HCT116 (cell line): ENCODE measurements at regions not wholly inside any gene's neighbourhood (a gene's known extent, or its start where the extent isn't known, plus 50 kb on each side); places are given as distances from the start of the nearest gene placed in this dataset.

Source experiments
- CTCF ChIP-seq, 3 experiments: fragments of 200-600 bp in 1 of 3; sonication (generic) in 1 of 3; IDR thresholded peaks in 2 of 3; conservative IDR thresholded peaks in 1 of 3; 2 replicates each; pipeline ENCODE4 v1.5.1; 2012 to 2017; ENCODE audit warnings: low read depth in 2 of 3, low read length in 2 of 3, antibody characterized with exemption in 1 of 3, borderline replicate concordance in 1 of 3, control low read depth in 1 of 3, mild to moderate bottlenecking in 1 of 3, mixed read lengths in 1 of 3, mixed run types in 1 of 3, moderate library complexity in 1 of 3; ENCODE audit not compliant: insufficient read depth in 1 of 3
- EZH2 ChIP-seq: fragments of 200-600 bp; sonication (generic); IDR thresholded peaks from 2 replicates; pipeline ENCODE4 v1.6.1; 2017; ENCODE audit warnings: antibody characterized with exemption, mixed run types
- JUND ChIP-seq: IDR thresholded peaks from 2 replicates; pipeline ENCODE4 v1.6.1; 2012
- POLR2A ChIP-seq: IDR thresholded peaks from 2 replicates; pipeline ENCODE4 v1.7.0; 2011; ENCODE audit warnings: borderline replicate concordance; ENCODE audit not compliant: insufficient read depth, insufficient read length; ENCODE audit errors: extremely low read depth
- POLR2AphosphoS5 ChIP-seq: IDR thresholded peaks from 2 replicates; pipeline ENCODE4 v1.6.1; 2011; ENCODE audit warnings: mild to moderate bottlenecking, low read depth, low read length, moderate library complexity
- RAD21 ChIP-seq: IDR thresholded peaks from 2 replicates; pipeline ENCODE4 v1.6.1; 2012; ENCODE audit warnings: low read depth, mild to moderate bottlenecking
- REST ChIP-seq: IDR thresholded peaks from 2 replicates; pipeline ENCODE4 v1.6.1; 2012; ENCODE audit warnings: low read depth
- SP1 ChIP-seq: IDR thresholded peaks from 2 replicates; pipeline ENCODE4 v1.6.1; 2012; ENCODE audit warnings: low read depth
- SRF ChIP-seq: IDR thresholded peaks from 2 replicates; pipeline ENCODE4 v1.6.1; 2012; ENCODE audit warnings: low read depth
- TCF7L2 ChIP-seq: IDR thresholded peaks from 2 replicates; pipeline ENCODE4 v1.7.0; 2011; ENCODE audit warnings: borderline replicate concordance, inconsistent platforms; ENCODE audit not compliant: insufficient read depth, insufficient read length; ENCODE audit errors: extremely low read depth
- YY1 ChIP-seq: IDR thresholded peaks from 2 replicates; pipeline ENCODE4 v1.6.1; 2011; ENCODE audit warnings: low read length, low read depth, moderate library complexity, mild to moderate bottlenecking; ENCODE audit not compliant: insufficient replicate concordance; ENCODE audit errors: extremely low read depth
- TF ChIP-seq, protein P1 (sequence below): IDR thresholded peaks from 2 replicates; pipeline ENCODE4 v1.6.1; 2012
- TF ChIP-seq, protein P2 (sequence below): IDR thresholded peaks from 2 replicates; pipeline ENCODE4 v1.6.1; 2012

DNA sequence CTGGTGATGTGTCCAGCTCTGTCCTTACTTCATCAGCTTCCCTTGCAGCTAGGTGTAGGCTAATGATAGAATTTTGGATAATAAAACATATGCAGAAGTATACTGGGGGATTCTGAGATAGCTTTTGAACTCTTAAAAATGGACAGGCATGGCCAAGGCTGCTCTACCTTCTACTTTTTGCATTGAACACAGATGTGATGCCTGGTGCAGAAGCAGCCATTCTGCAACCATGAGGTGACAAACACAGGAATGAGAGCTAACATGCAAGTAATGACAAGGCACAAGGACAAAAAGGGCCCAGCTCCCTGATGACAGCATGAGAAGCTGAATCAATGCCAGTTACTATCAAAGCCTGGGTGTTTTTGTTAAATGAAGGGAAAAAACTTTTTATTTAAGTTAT is 686.5 kb upstream of the AUTS2 start:
- TF ChIP-seq EZH2 (no peak), CTCF (IDR thresholded peaks at IDR 0.05 in 2 of 3, conservative IDR thresholded peaks at IDR 0.05 in 1 of 3; ENCODE audit: borderline replicate concordance in 1 of 3, insufficient read depth in 1 of 3, low read depth in 2 of 3, low read length in 2 of 3) (no peak), RAD21 (no peak), POLR2AphosphoS5 (no peak), YY1 (no peak), POLR2A (no peak), REST (no peak), JUND (no peak), TCF7L2 (no peak), SRF (no peak), SP1 (no peak)
- TF ChIP-seq, protein P1, sequence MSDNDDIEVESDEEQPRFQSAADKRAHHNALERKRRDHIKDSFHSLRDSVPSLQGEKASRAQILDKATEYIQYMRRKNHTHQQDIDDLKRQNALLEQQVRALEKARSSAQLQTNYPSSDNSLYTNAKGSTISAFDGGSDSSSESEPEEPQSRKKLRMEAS = no peak
- TF ChIP-seq, protein P2, sequence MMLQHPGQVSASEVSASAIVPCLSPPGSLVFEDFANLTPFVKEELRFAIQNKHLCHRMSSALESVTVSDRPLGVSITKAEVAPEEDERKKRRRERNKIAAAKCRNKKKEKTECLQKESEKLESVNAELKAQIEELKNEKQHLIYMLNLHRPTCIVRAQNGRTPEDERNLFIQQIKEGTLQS = no peak
